ENCODE measurements at regions not wholly inside any gene's neighbourhood (a gene's known extent, or its start where the extent isn't known, plus 50 kb on each side); places are given as distances from the start of the nearest gene placed in this dataset.

DNA sequence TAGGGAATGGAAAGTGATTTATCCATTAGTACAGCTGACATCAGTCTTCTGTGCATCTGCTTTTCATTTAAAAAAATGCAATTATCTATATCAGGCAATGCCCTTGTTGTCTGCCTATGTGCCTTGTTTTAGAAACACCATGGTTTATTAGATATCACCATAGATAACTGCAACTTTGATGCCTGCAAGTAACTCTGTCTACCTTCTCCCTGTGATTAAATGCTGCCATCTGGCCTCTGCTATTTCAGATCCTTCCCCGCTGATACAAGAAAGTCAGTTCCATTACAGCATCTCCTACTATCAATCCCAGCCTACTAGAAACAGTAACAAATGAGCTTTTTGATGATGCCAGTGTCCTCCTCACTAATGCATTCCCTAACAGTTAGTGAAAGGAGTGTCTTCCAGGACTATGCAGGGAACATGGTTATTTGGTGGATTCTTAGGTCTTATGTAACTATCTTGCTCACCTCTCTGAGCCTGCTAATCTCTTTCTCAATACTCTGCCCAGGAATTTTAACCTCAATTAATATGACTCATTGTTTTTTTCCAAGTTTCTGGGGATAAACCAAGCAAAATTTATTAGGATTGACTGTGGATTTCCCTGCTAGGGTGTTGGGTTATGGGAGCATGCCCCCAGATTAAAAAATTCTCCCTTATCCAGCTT lies 444.9 kb downstream of the RAPGEF2 start:
- in situ Hi-C loops (cut with HindIII; ENCODE audit: low sequenced_read_pairs): no loop called here
- peak; percentile 23 for DNase-seq (ENCODE audit: low read depth)
- TF ChIP-seq, protein P1, sequence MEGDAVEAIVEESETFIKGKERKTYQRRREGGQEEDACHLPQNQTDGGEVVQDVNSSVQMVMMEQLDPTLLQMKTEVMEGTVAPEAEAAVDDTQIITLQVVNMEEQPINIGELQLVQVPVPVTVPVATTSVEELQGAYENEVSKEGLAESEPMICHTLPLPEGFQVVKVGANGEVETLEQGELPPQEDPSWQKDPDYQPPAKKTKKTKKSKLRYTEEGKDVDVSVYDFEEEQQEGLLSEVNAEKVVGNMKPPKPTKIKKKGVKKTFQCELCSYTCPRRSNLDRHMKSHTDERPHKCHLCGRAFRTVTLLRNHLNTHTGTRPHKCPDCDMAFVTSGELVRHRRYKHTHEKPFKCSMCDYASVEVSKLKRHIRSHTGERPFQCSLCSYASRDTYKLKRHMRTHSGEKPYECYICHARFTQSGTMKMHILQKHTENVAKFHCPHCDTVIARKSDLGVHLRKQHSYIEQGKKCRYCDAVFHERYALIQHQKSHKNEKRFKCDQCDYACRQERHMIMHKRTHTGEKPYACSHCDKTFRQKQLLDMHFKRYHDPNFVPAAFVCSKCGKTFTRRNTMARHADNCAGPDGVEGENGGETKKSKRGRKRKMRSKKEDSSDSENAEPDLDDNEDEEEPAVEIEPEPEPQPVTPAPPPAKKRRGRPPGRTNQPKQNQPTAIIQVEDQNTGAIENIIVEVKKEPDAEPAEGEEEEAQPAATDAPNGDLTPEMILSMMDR (IDR thresholded peaks at IDR 0.05; ENCODE audit: low read depth, low read length, missing control alignments): no peak
- H3K4me3 ChIP-seq (ENCODE audit: low read depth, low read length): no peak overlapping the region

DNA sequence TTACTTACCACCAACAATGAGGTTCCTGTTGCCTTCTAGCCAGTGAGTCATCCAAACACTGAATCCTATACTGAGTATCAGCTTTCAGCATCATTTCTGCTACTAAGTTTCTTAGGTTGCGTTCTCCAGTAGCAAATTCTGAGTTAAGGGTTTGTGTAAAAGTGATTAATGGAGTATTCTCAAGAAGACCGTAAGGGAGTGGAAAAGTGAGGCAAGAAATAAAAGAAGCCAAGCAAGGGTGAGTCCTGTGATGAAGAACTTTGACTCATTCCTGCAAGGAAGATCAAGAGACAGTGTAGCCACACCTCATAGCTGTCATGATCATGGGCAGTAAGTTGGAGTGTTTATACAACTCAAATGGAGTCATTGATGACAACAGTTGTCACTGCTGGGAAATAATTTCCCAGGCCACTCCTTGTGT lies 446.2 kb downstream of the RAPGEF2 start:
- in situ Hi-C loops (cut with HindIII; ENCODE audit: low sequenced_read_pairs): no loop called here
- no peak overlapping the region for H3K4me3 ChIP-seq (ENCODE audit: low read depth, low read length)
- DNase-seq (ENCODE audit: low read depth): no peak
- TF ChIP-seq, protein P1 (IDR thresholded peaks at IDR 0.05; ENCODE audit: low read depth, low read length, missing control alignments): no peak

DNA sequence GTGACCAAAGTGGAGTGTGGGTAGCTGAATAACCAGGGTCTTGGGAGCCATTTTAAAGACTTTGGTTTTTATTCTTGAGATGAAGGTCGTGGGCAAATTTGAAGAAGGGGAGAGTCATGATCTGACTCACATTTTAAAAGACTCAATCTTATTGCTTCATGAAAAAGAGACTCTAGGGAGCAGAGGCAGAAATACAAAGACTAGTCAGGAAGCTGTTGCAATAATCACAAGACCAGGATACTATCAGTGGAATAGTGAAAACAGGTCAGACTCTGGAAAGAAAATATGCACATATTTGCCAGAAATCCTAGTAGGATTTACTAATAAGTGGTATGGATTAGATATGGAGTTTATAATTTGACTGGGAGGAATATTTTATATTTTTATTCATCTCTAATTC lies 448.4 kb downstream of the RAPGEF2 start:
- in situ Hi-C loops (cut with HindIII; ENCODE audit: low sequenced_read_pairs): no loop called here
- DNase-seq (ENCODE audit: low read depth): no peak
- H3K4me3 ChIP-seq (ENCODE audit: low read depth, low read length): no peak overlapping the region
- TF ChIP-seq, protein P1 (IDR thresholded peaks at IDR 0.05; ENCODE audit: low read depth, low read length, missing control alignments): no peak

- no peak for DNase-seq (ENCODE audit: low read depth)
- H3K4me3 ChIP-seq (ENCODE audit: low read depth, low read length): no peak overlapping the region
- TF ChIP-seq, protein P1 (IDR thresholded peaks at IDR 0.05; ENCODE audit: low read depth, low read length, missing control alignments): no peak
- in situ Hi-C loops (cut with HindIII; ENCODE audit: low sequenced_read_pairs): no loop called here
Measured at GRCh38 chr4:159552979-159553768, 450.3 kb downstream of the RAPGEF2 start.

- no peak for DNase-seq (ENCODE audit: low read depth)
- in situ Hi-C loops (cut with HindIII; ENCODE audit: low sequenced_read_pairs): no loop called here
- TF ChIP-seq, protein P1 (IDR thresholded peaks at IDR 0.05; ENCODE audit: low read depth, low read length, missing control alignments): no peak
- no peak overlapping the region for H3K4me3 ChIP-seq (ENCODE audit: low read depth, low read length)
Measured at GRCh38 chr4:159555873-159556272, 453.0 kb downstream of the RAPGEF2 start.

DNA sequence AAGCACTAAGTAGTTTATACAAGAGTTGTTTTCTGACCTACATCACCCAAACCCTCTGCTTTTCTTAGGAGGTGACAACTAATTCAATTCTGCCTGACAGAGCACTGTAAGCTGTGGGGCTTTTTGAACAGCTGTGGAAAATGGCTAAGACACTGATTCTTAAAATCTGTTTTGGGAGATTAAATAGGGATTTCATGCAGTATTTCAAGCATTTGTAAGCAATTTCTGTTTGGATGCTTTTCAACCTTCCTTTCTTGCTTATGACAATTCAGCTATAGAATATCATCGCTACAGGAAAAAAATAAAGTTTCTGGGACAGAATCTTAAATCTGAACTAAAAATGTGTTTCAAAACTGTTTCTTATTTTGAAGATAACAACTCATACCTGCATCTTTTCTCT lies 459.5 kb downstream of the RAPGEF2 start:
- DNase-seq (ENCODE audit: low read depth): no peak
- H3K4me3 ChIP-seq (ENCODE audit: low read depth, low read length): no peak overlapping the region
- in situ Hi-C loops (cut with HindIII; ENCODE audit: low sequenced_read_pairs): no loop called here
- TF ChIP-seq, protein P1 (IDR thresholded peaks at IDR 0.05; ENCODE audit: low read depth, low read length, missing control alignments): no peak

All from astrocyte of the cerebellum (primary cell).